ENCODE measurements at regions not wholly inside any gene's neighbourhood (a gene's known extent, or its start where the extent isn't known, plus 50 kb on each side); places are given as distances from the start of the nearest gene placed in this dataset.
A peak's percentile ranks its signal among the peaks of the same experiment; 100 is the strongest.

GRCh38 chrX:68909945-68910344, 81.1 kb downstream of the EFNB1 start (continued):
- TF ChIP-seq CTCF (tag by site-specific recombination; IDR thresholded peaks at IDR 0.05): no peak

GRCh38 chrX:68908071-68908470, 79.2 kb downstream of the EFNB1 start:
- H3K9me3 ChIP-seq (ENCODE audit: control insufficient read depth, insufficient read depth, low read depth, low read length): no peaks in the 10 kb centered on the region
- POLR2A ChIA-PET: interaction anchor here (0.7 to 1.6 kb wide), 2 partner anchors 13 to 80 kb away, joined by 3 to 4 read pairs; partner anchors contain the start of gene EFNB1
- no peak for TF ChIP-seq ZNF211 (tag by site-specific recombination; IDR thresholded peaks at IDR 0.05; ENCODE audit: low read depth)
- TF ChIP-seq ZNF433 (tag by site-specific recombination; IDR thresholded peaks at IDR 0.05; ENCODE audit: low read depth): no peak
- TF ChIP-seq INSM2 (tag by site-specific recombination; IDR thresholded peaks at IDR 0.05): no peak
- TF ChIP-seq ZNF791 (tag by site-specific recombination; IDR thresholded peaks at IDR 0.05): no peak
- TF ChIP-seq ZBTB44 (tag by site-specific recombination; IDR thresholded peaks at IDR 0.05): no peak
- no peak for TF ChIP-seq ZFHX2 (tag by site-specific recombination; conservative IDR thresholded peaks at IDR 0.05)
- TF ChIP-seq ZNF571 (tag by site-specific recombination; IDR thresholded peaks at IDR 0.05): no peak
- no peak overlapping the region for H3K4me3 ChIP-seq (ENCODE audit: low read depth, low read length)
- no peak overlapping the region for H3K27ac ChIP-seq (ENCODE audit: extremely low read depth, low read depth, low read length)
- no peaks in the 10 kb centered on the region for H3K36me3 ChIP-seq (ENCODE audit: control insufficient read depth in 2 of 2, insufficient read depth in 1 of 2, low read length in 2 of 2)
- H3K4me1 ChIP-seq (ENCODE audit: control insufficient read depth, insufficient read depth, low read length): no peaks in the 10 kb centered on the region; the same call in 1 of the 2 replicates
- CTCF ChIA-PET: interaction anchor here (0.9 kb wide), 1 partner anchor 197 kb away, joined by 3 read pairs; no protein-coding TSS in a partner anchor

- TF ChIP-seq ZFHX2 (tag by site-specific recombination; conservative IDR thresholded peaks at IDR 0.05) (peak; percentile 39; the same call in 1 of the 2 replicates), EGR2 (tag by site-specific recombination; IDR thresholded peaks at IDR 0.05; ENCODE audit: low read depth) (peak; percentile 40; the same call in 1 of the 2 replicates), ZNF623 (tag by site-specific recombination; IDR thresholded peaks at IDR 0.05) (no peak)
- no peaks in the 10 kb centered on the region for H3K9me3 ChIP-seq (ENCODE audit: control insufficient read depth, insufficient read depth, low read depth, low read length)
- no peak overlapping the region for H3K4me3 ChIP-seq (ENCODE audit: low read depth, low read length)
- no peaks in the 10 kb centered on the region for H3K4me1 ChIP-seq (ENCODE audit: control insufficient read depth, insufficient read depth, low read length)
- no peak overlapping the region for H3K27ac ChIP-seq (ENCODE audit: extremely low read depth, low read depth, low read length)
- H3K36me3 ChIP-seq (ENCODE audit: control insufficient read depth in 2 of 2, insufficient read depth in 1 of 2, low read length in 2 of 2): no peaks in the 10 kb centered on the region
- ChIA-PET CTCF (no interaction called here), POLR2A (no interaction called here)
These were observed 74.1 kb downstream of the EFNB1 start for GRCh38 chrX:68902706-68903504.

GRCh38 chrX:68901519-68901918, 72.7 kb downstream of the EFNB1 start:
- no peaks in the 10 kb centered on the region for H3K9me3 ChIP-seq (ENCODE audit: control insufficient read depth, insufficient read depth, low read depth, low read length)
- H3K27ac ChIP-seq (ENCODE audit: extremely low read depth, low read depth, low read length): no peak overlapping the region
- H3K4me1 ChIP-seq (ENCODE audit: control insufficient read depth, insufficient read depth, low read length): no peaks in the 10 kb centered on the region
- ChIA-PET CTCF (no interaction called here), POLR2A (no interaction called here)
- H3K36me3 ChIP-seq (ENCODE audit: control insufficient read depth in 2 of 2, insufficient read depth in 1 of 2, low read length in 2 of 2): no peaks in the 10 kb centered on the region
- no peak overlapping the region for H3K4me3 ChIP-seq (ENCODE audit: low read depth, low read length)
- no peak for TF ChIP-seq ZNF677 (tag by site-specific recombination; IDR thresholded peaks at IDR 0.05)
- TF ChIP-seq ZEB2 (tag by site-specific recombination; IDR thresholded peaks at IDR 0.05): no peak
- TF ChIP-seq ZNF202 (tag by site-specific recombination; IDR thresholded peaks at IDR 0.05; ENCODE audit: borderline replicate concordance): no peak
- 0 out of 2 replicates have a peak, but pooled peaks have one; percentile 24 for TF ChIP-seq ZIC2 (tag by site-specific recombination; IDR thresholded peaks at IDR 0.05)

All from HEK293 (cell line).